Lung (tissue), 11 donors: ENCODE measurements at regions not wholly inside any gene's neighbourhood (a gene's known extent, or its start where the extent isn't known, plus 50 kb on each side); places are given as distances from the start of the nearest gene placed in this dataset.
A peak's percentile ranks its signal among the peaks of the same experiment; 100 is the strongest.

Experiments
- ATAC-seq: fragments of 200-7000 bp; cut with Tn5 transposase; one replicate; pipeline ENCODE4 v1.9.1; 2020; ENCODE audit warnings: moderate number of reproducible peaks; ENCODE audit not compliant: insufficient read depth, low FRiP score
- DNase-seq, 3 donors: peaks; one replicate each; pipeline ENCODE4 v3.0.0-alpha.2; 2013 to 2017
- H3K27ac ChIP-seq, 2 donors: one replicate each; pipeline ENCODE4 v1.5.1; 2013; ENCODE audit warnings: mild to moderate bottlenecking in 2 of 2, moderate library complexity in 2 of 2, control low read depth in 1 of 2, inconsistent platforms in 1 of 2, low read depth in 1 of 2, low read length in 1 of 2
- H3K27me3 ChIP-seq, 3 donors: one replicate each; pipeline ENCODE4 v1.5.1; 2013; ENCODE audit warnings: low read length in 2 of 3; ENCODE audit not compliant: control insufficient read depth in 3 of 3, insufficient read depth in 3 of 3
- H3K36me3 ChIP-seq, 4 donors: one replicate each; pipeline ENCODE4 v1.5.1; 2013; ENCODE audit warnings: low read length in 4 of 4, mild to moderate bottlenecking in 1 of 4, moderate library complexity in 1 of 4; ENCODE audit not compliant: control insufficient read depth in 4 of 4, insufficient read depth in 4 of 4
- H3K4me1 ChIP-seq, 5 donors: one replicate each; pipeline ENCODE4 v1.5.1; 2013; ENCODE audit warnings: low read length in 5 of 5, mild to moderate bottlenecking in 2 of 5, moderate library complexity in 1 of 5; ENCODE audit not compliant: control insufficient read depth in 5 of 5, insufficient read depth in 5 of 5
- H3K4me3 ChIP-seq: one replicate; pipeline ENCODE4 v1.5.1; 2013; ENCODE audit warnings: mild to moderate bottlenecking, control low read depth, moderate library complexity
- H3K9ac ChIP-seq, 2 donors: one replicate each; pipeline ENCODE4 v1.5.1; 2013; ENCODE audit warnings: low read length in 2 of 2, control low read depth in 1 of 2; ENCODE audit not compliant: insufficient read depth in 1 of 2
- H3K9me3 ChIP-seq, 4 donors: one replicate each; pipeline ENCODE4 v1.5.1; 2013; ENCODE audit warnings: low read length in 3 of 4, mild to moderate bottlenecking in 1 of 4, moderate library complexity in 1 of 4; ENCODE audit not compliant: control insufficient read depth in 4 of 4, insufficient read depth in 3 of 4
- CTCF ChIP-seq: IDR thresholded peaks from 2 replicates; pipeline ENCODE4 v1.5.1; 2012; ENCODE audit warnings: mild to moderate bottlenecking; ENCODE audit errors: control extremely low read depth, extremely low read depth
- WGBS, 2 donors: extraction: QIAGEN DNeasy Blood & Tissue Kit; methylation state at CpG; one replicate each; pipeline ENCODE4 v1.1.7; 2013; 5-methylcytosine and 5-hydroxymethylcytosine counted together
- donor health status: control.
- donor health status: control.
- donor health status: Bipolar disorder and iron deficiency.
- donor health status: healthy.
- donor health status: DM: yes; HTN: yes; CAD: no.

DNA sequence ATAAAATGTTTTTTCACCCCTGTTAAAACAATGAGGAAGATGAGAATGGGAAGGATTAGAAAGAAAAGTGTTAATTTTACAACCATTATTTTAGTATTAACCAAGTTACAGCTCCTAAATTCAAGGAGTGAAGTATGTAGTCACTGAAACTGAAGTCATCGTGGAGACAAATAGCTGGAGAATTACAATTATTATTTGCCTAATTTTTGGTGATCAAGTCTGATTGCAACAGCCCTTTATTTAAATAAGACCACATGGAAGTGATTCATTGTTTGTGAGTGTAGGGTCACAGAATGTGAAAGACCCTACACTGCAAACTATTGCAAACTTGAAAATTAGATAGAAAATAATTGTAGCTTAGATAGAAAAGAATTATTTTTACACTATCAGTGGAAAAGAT is 292.4 kb downstream of the CENPW start:
- H3K36me3 ChIP-seq, result no peaks in the 10 kb centered on the region

GRCh38 chr6:126633373-126633772 is 293.5 kb downstream of the CENPW start:
- peaks cover 0 to 5% (median 0%) of the 10 kb centered on the region in 5 donors for H3K4me1 ChIP-seq
- H3K36me3 ChIP-seq, result no peaks in the 10 kb centered on the region
- H3K9me3 ChIP-seq, result no peaks in the 10 kb centered on the region
- no peaks in the 10 kb centered on the region for H3K27me3 ChIP-seq
- no peak overlapping the region for H3K4me3 ChIP-seq
- no peak overlapping the region for H3K9ac ChIP-seq
- ATAC-seq (no peak), DNase-seq (peak in 2 of 3 donors; percentile 18 to 39)
- WGBS, 2 donors, result 76 to 79% methylated on average over 1 of the region's 1 CpG
- no peak overlapping the region for H3K27ac ChIP-seq
- TF ChIP-seq CTCF, result no peak

More for the DNA sequence above, 292.4 kb downstream of the CENPW start:
- ATAC-seq (no peak), DNase-seq (no peak)
- TF ChIP-seq CTCF, result no peak
- no peak overlapping the region for H3K27ac ChIP-seq
- peaks cover 0 to 5% (median 0%) of the 10 kb centered on the region in 5 donors for H3K4me1 ChIP-seq
- no peak overlapping the region for H3K9ac ChIP-seq
- H3K9me3 ChIP-seq, result no peaks in the 10 kb centered on the region
- 51 to 79% methylated on average over 1 of the region's 1 CpG for WGBS, 2 donors
- H3K4me3 ChIP-seq, result no peak overlapping the region
- H3K27me3 ChIP-seq, result no peaks in the 10 kb centered on the region

DNA sequence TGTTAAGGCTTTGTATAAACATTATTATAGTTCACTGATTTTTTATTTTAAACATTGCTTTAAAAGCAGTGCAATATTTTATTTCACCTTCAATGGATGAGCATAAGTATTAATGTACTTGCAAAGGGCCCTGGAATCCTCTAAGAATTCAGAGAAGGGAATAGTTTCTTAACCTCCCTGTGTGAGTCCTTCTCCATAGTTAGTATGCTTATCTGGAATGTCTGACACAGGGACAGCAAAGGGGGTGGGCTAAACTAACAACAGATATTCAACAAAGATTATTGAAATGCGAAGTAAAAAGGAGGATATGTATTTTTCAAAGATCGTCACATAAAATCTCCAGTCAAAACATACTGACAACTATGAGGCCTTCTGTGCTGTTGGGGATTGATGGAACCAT is 300.4 kb downstream of the CENPW start:
- Histone ChIP-seq H3K4me3 (no peak overlapping the region), H3K9ac (no peak overlapping the region), H3K9me3 (no peaks in the 10 kb centered on the region), H3K4me1 (no peaks in the 10 kb centered on the region), H3K27me3 (no peaks in the 10 kb centered on the region), H3K36me3 (no peaks in the 10 kb centered on the region), H3K27ac (no peak overlapping the region)
- TF ChIP-seq CTCF, result no peak
- 85 to 91% methylated on average over 2 of the region's 2 CpGs for WGBS, 2 donors
- ATAC-seq (no peak), DNase-seq (no peak)

- Histone ChIP-seq H3K27me3 (no peaks in the 10 kb centered on the region), H3K27ac (no peak overlapping the region), H3K4me3 (no peak overlapping the region), H3K9ac (no peak overlapping the region), H3K36me3 (no peaks in the 10 kb centered on the region), H3K4me1 (no peaks in the 10 kb centered on the region), H3K9me3 (no peaks in the 10 kb centered on the region)
- TF ChIP-seq CTCF, result no peak
- ATAC-seq, result no peak
- no peak for DNase-seq
These were observed 301.0 kb downstream of the CENPW start for GRCh38 chr6:126640921-126641320.
